ENCODE measurements at regions not wholly inside any gene's neighbourhood (a gene's known extent, or its start where the extent isn't known, plus 50 kb on each side); places are given as distances from the start of the nearest gene placed in this dataset.

GRCh38 chr14:96931751-96932150, 134.6 kb downstream of the VRK1 start:
- DNase-seq: no peak

GRCh38 chr14:96934638-96935330, 137.6 kb downstream of the VRK1 start:
- DNase-seq: no peak

- DNase-seq: no peak
Observed at GRCh38 chr14:96938946-96939345, 141.8 kb downstream of the VRK1 start.

GRCh38 chr14:96940009-96940408, 142.8 kb downstream of the VRK1 start:
- no peak for DNase-seq

GRCh38 chr14:96944297-96944696, 147.1 kb downstream of the VRK1 start:
- no peak for DNase-seq

- DNase-seq: no peak
Observed at GRCh38 chr14:96945721-96946120, 148.5 kb downstream of the VRK1 start.

- DNase-seq: no peak
Observed at GRCh38 chr14:96949594-96949993, 152.4 kb downstream of the VRK1 start.

- DNase-seq: no peak
Observed at GRCh38 chr14:96951511-96951910, 154.3 kb downstream of the VRK1 start.

GRCh38 chr14:96953087-96953874, 156.1 kb downstream of the VRK1 start:
- DNase-seq: peak; percentile 24

GRCh38 chr14:96953875-96954185, 156.6 kb downstream of the VRK1 start:
- no peak for DNase-seq

GRCh38 chr14:96956464-96957239, 159.5 kb downstream of the VRK1 start:
- no peak for DNase-seq

- no peak for DNase-seq
Observed at GRCh38 chr14:96958057-96958456, 160.9 kb downstream of the VRK1 start.

GRCh38 chr14:96959992-96960391, 162.8 kb downstream of the VRK1 start:
- DNase-seq: no peak

GRCh38 chr14:96960598-96961116, 163.5 kb downstream of the VRK1 start:
- DNase-seq: no peak

- no peak for DNase-seq
Observed at GRCh38 chr14:96961895-96962294, 164.7 kb downstream of the VRK1 start.

GRCh38 chr14:96962337-96962736, 165.2 kb downstream of the VRK1 start:
- no peak for DNase-seq

GRCh38 chr14:96964726-96965415, 167.7 kb downstream of the VRK1 start:
- no peak for DNase-seq

- no peak for DNase-seq
Observed at GRCh38 chr14:96965885-96966595, 168.9 kb downstream of the VRK1 start.

- DNase-seq: no peak
Observed at GRCh38 chr14:96975116-96975515, 177.9 kb downstream of the VRK1 start.

- DNase-seq: no peak
Observed at GRCh38 chr14:96978525-96979272, 181.5 kb downstream of the VRK1 start.

- no peak for DNase-seq
Observed at GRCh38 chr14:96979611-96980074, 182.5 kb downstream of the VRK1 start.

Measured in COR-L47 (cell line).